HEK293 (cell line): ENCODE measurements at regions not wholly inside any gene's neighbourhood (a gene's known extent, or its start where the extent isn't known, plus 50 kb on each side); places are given as distances from the start of the nearest gene placed in this dataset.

Experiments
- CTCF ChIA-PET: fragments of 350-600 bp; formaldehyde crosslinking; extraction: SDS; loops from one replicate; lab custom pipeline; 2021; ENCODE audit warnings: antibody characterized with exemption; lab: Yijun Ruan, JAX
- POLR2A ChIA-PET: fragments of 300-600 bp; formaldehyde crosslinking; extraction: SDS; loops from one replicate; lab custom pipeline; 2020; ENCODE audit warnings: antibody characterized with exemption, inconsistent platforms; lab: Yijun Ruan, JAX
- H3K27ac ChIP-seq: fragments of 200-500 bp; sonication (Bioruptor generic); 2 replicates; pipeline ENCODE4 v1.5.1; 2014; ENCODE audit warnings: low read depth, low read length, control low read depth, inconsistent platforms; ENCODE audit errors: extremely low read depth
- H3K36me3 ChIP-seq, 2 experiments: fragments of 200-500 bp in 1 of 2; sonication (Bioruptor generic) in 1 of 2; 1 replicate in 1 of 2; 2 replicates in 1 of 2; pipeline ENCODE4 v1.5.1; 2014 to 2017; ENCODE audit warnings: inconsistent platforms in 2 of 2, low read length in 2 of 2; ENCODE audit not compliant: control insufficient read depth in 2 of 2, insufficient read depth in 1 of 2
- H3K4me1 ChIP-seq: fragments of 200-500 bp; sonication (Bioruptor generic); 2 replicates; pipeline ENCODE4 v1.5.1; 2014; ENCODE audit warnings: mild to moderate bottlenecking, low read length, inconsistent platforms; ENCODE audit not compliant: control insufficient read depth, insufficient read depth
- H3K4me3 ChIP-seq: 2 replicates; pipeline ENCODE4 v1.5.1; 2011; ENCODE audit warnings: low read depth, mild to moderate bottlenecking, control low read depth, low read length, moderate library complexity
- H3K9me3 ChIP-seq: fragments of 200-500 bp; sonication (Bioruptor generic); 2 replicates; pipeline ENCODE4 v1.5.1; 2014; ENCODE audit warnings: low read depth, low read length, inconsistent platforms; ENCODE audit not compliant: control insufficient read depth, insufficient read depth
- BCL6B ChIP-seq: fragments of 450-650 bp; formaldehyde crosslinking; IDR thresholded peaks from 2 replicates; pipeline ENCODE4 v1.5.1; 2017; ENCODE audit warnings: missing biosample characterization, missing genetic modification characterization
- GFI1B ChIP-seq: fragments of 450-650 bp; formaldehyde crosslinking; IDR thresholded peaks from 2 replicates; pipeline ENCODE4 v1.5.1; 2016; ENCODE audit warnings: missing biosample characterization, missing genetic modification characterization
- INSM2 ChIP-seq: fragments of 450-650 bp; formaldehyde crosslinking; IDR thresholded peaks from 2 replicates; pipeline ENCODE4 v1.5.1; 2016; ENCODE audit warnings: missing biosample characterization, missing genetic modification characterization
- KLF8 ChIP-seq: fragments of 450-650 bp; formaldehyde crosslinking; IDR thresholded peaks from 2 replicates; pipeline ENCODE4 v1.5.1; 2016; ENCODE audit warnings: missing biosample characterization, missing genetic modification characterization
- PRDM10 ChIP-seq: fragments of 450-650 bp; formaldehyde crosslinking; IDR thresholded peaks from 2 replicates; pipeline ENCODE4 v1.5.1; 2016; ENCODE audit warnings: missing biosample characterization, missing genetic modification characterization
- SCRT2 ChIP-seq: fragments of 450-650 bp; formaldehyde crosslinking; IDR thresholded peaks from 2 replicates; pipeline ENCODE4 v1.5.1; 2016; ENCODE audit warnings: missing biosample characterization, missing genetic modification characterization
- WT1 ChIP-seq: fragments of 450-650 bp; formaldehyde crosslinking; IDR thresholded peaks from 2 replicates; pipeline ENCODE4 v1.5.1; 2016; ENCODE audit warnings: missing biosample characterization, missing genetic modification characterization
- YY2 ChIP-seq: fragments of 450-650 bp; formaldehyde crosslinking; IDR thresholded peaks from 2 replicates; pipeline ENCODE4 v1.5.1; 2016; ENCODE audit warnings: missing biosample characterization, missing genetic modification characterization
- ZBTB44 ChIP-seq: fragments of 450-650 bp; IDR thresholded peaks from 2 replicates; pipeline ENCODE4 v1.5.1; 2018; ENCODE audit warnings: missing biosample characterization, mild to moderate bottlenecking, missing genetic modification characterization
- ZBTB6 ChIP-seq: fragments of 450-650 bp; formaldehyde crosslinking; IDR thresholded peaks from 2 replicates; pipeline ENCODE4 v1.5.1; 2017; ENCODE audit warnings: missing biosample characterization, missing genetic modification characterization
- ZEB2 ChIP-seq: fragments of 450-650 bp; formaldehyde crosslinking; IDR thresholded peaks from 2 replicates; pipeline ENCODE4 v1.5.1; 2016; ENCODE audit warnings: missing biosample characterization, missing genetic modification characterization
- ZIC2 ChIP-seq: fragments of 450-650 bp; formaldehyde crosslinking; IDR thresholded peaks from 2 replicates; pipeline ENCODE4 v1.5.1; 2016; ENCODE audit warnings: missing biosample characterization, missing genetic modification characterization
- ZNF140 ChIP-seq: fragments of 450-650 bp; formaldehyde crosslinking; IDR thresholded peaks from 2 replicates; pipeline ENCODE4 v1.5.1; 2016; ENCODE audit warnings: missing biosample characterization, missing genetic modification characterization
- ZNF19 ChIP-seq: fragments of 450-650 bp; formaldehyde crosslinking; IDR thresholded peaks from 2 replicates; pipeline ENCODE4; 2016; ENCODE audit warnings: missing biosample characterization, missing genetic modification characterization, low read depth
- ZNF214 ChIP-seq: fragments of 450-650 bp; formaldehyde crosslinking; IDR thresholded peaks from 2 replicates; pipeline ENCODE4 v1.5.1; 2017; ENCODE audit warnings: missing biosample characterization, mild to moderate bottlenecking, missing genetic modification characterization, borderline replicate concordance
- ZNF239 ChIP-seq: fragments of 450-650 bp; formaldehyde crosslinking; IDR thresholded peaks from 2 replicates; pipeline ENCODE4 v1.5.1; 2016; ENCODE audit warnings: missing biosample characterization, missing genetic modification characterization
- ZNF341 ChIP-seq: fragments of 450-650 bp; formaldehyde crosslinking; IDR thresholded peaks from 2 replicates; pipeline ENCODE4; 2016; ENCODE audit warnings: low read depth, missing biosample characterization, missing genetic modification characterization
- ZNF416 ChIP-seq: fragments of 450-650 bp; formaldehyde crosslinking; IDR thresholded peaks from 2 replicates; pipeline ENCODE4 v1.5.1; 2016; ENCODE audit warnings: missing biosample characterization, missing genetic modification characterization
- ZNF48 ChIP-seq: fragments of 450-650 bp; formaldehyde crosslinking; IDR thresholded peaks from 2 replicates; pipeline ENCODE4 v1.5.1; 2016; ENCODE audit warnings: missing biosample characterization, missing genetic modification characterization
- ZNF521 ChIP-seq: fragments of 450-650 bp; formaldehyde crosslinking; IDR thresholded peaks from 2 replicates; pipeline ENCODE4 v1.5.1; 2017; ENCODE audit warnings: missing biosample characterization, mild to moderate bottlenecking, missing genetic modification characterization
- ZNF548 ChIP-seq: fragments of 450-650 bp; formaldehyde crosslinking; IDR thresholded peaks from 2 replicates; pipeline ENCODE4 v1.5.1; 2016; ENCODE audit warnings: missing biosample characterization, missing genetic modification characterization
- ZNF692 ChIP-seq: fragments of 450-650 bp; formaldehyde crosslinking; IDR thresholded peaks from 2 replicates; pipeline ENCODE4 v1.5.1; 2016; ENCODE audit warnings: missing biosample characterization, missing genetic modification characterization

GRCh38 chr7:113812591-113813255 lies 106.1 kb downstream of the PPP1R3A start:
- H3K27ac ChIP-seq: no peak overlapping the region
- H3K4me1 ChIP-seq: no peaks in the 10 kb centered on the region
- POLR2A ChIA-PET: no interaction called here
- no peaks in the 10 kb centered on the region for H3K36me3 ChIP-seq
- H3K4me3 ChIP-seq: no peak overlapping the region
- TF ChIP-seq BCL6B (no peak), SCRT2 (tag by site-specific recombination) (no peak), ZNF214 (no peak), WT1 (tag by site-specific recombination) (no peak), ZNF48 (tag by site-specific recombination) (no peak), ZEB2 (no peak), ZNF19 (tag by site-specific recombination) (no peak), ZNF692 (tag by site-specific recombination) (no peak), ZBTB6 (tag by site-specific recombination) (no peak), INSM2 (tag by site-specific recombination) (no peak), ZNF548 (tag by site-specific recombination) (no peak)
- TF ChIP-seq, all 188 proteins: peak for 0
- no peaks in the 10 kb centered on the region for H3K9me3 ChIP-seq
- CTCF ChIA-PET: interaction anchor here (0.6 kb wide), 1 partner anchor 11 kb away, joined by 3 read pairs; no protein-coding TSS in a partner anchor

- no peaks in the 10 kb centered on the region for H3K9me3 ChIP-seq
- CTCF ChIA-PET: no interaction called here
- H3K4me1 ChIP-seq: no peaks in the 10 kb centered on the region
- POLR2A ChIA-PET: no interaction called here
- no peak overlapping the region for H3K27ac ChIP-seq
- H3K36me3 ChIP-seq: no peaks in the 10 kb centered on the region
- H3K4me3 ChIP-seq: no peak overlapping the region
- TF ChIP-seq ZNF341 (tag by site-specific recombination): no peak
- no peak for TF ChIP-seq PRDM10 (tag by site-specific recombination)
- TF ChIP-seq ZNF239 (tag by site-specific recombination): no peak
- no peak for TF ChIP-seq ZNF416 (tag by site-specific recombination)
- TF ChIP-seq GFI1B (tag by site-specific recombination): no peak
- TF ChIP-seq ZBTB44 (tag by site-specific recombination): no peak
- no peak for TF ChIP-seq WT1 (tag by site-specific recombination)
- TF ChIP-seq ZNF692 (tag by site-specific recombination): no peak
- no peak for TF ChIP-seq KLF8 (tag by site-specific recombination)
- TF ChIP-seq YY2: no peak
- TF ChIP-seq ZIC2 (tag by site-specific recombination): no peak
- no peak for TF ChIP-seq ZNF140 (tag by site-specific recombination)
- no peak for TF ChIP-seq ZNF521 (tag by site-specific recombination)
Observed at GRCh38 chr7:113810080-113810744, 108.6 kb downstream of the PPP1R3A start.
